Neural progenitor cell (in vitro differentiated cells): ENCODE measurements at regions not wholly inside any gene's neighbourhood (a gene's known extent, or its start where the extent isn't known, plus 50 kb on each side); places are given as distances from the start of the nearest gene placed in this dataset.

Experiments used
- EZH2 ChIP-seq: fragments of 200-600 bp; sonication (generic); IDR thresholded peaks from 2 replicates; pipeline ENCODE4 v1.6.1; 2017; ENCODE audit warnings: antibody characterized with exemption, mild to moderate bottlenecking, moderate library complexity
- EZH2phosphoT487 ChIP-seq: fragments of 200-600 bp; sonication (generic); IDR thresholded peaks from 2 replicates; pipeline ENCODE4 v1.6.1; 2017; ENCODE audit warnings: antibody characterized with exemption
- TF ChIP-seq, protein P1 (sequence below): fragments of 200-600 bp; sonication (generic); IDR thresholded peaks from 2 replicates; pipeline ENCODE4 v1.5.1; 2017; ENCODE audit warnings: antibody characterized with exemption, mild to moderate bottlenecking

DNA sequence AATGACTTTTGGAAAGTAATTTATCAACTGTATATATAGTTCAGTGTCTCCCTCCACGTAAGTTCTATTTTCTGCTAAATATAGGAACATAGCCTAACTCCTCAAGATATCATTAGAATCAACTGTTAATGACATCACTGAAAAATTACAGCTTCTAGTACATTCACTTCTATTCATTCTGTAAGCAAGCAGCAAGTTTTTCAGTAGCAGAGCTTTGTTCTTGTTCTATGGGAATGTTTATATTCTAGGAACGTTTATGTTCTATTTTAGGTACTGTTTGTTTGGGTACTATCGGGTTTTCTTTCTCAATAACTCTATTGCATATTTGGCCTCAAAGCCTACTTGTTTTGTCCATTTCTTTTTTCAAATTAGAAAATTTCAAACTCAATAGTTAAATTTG lies 525.6 kb downstream of the EPHA7 start:
- TF ChIP-seq, protein P1, sequence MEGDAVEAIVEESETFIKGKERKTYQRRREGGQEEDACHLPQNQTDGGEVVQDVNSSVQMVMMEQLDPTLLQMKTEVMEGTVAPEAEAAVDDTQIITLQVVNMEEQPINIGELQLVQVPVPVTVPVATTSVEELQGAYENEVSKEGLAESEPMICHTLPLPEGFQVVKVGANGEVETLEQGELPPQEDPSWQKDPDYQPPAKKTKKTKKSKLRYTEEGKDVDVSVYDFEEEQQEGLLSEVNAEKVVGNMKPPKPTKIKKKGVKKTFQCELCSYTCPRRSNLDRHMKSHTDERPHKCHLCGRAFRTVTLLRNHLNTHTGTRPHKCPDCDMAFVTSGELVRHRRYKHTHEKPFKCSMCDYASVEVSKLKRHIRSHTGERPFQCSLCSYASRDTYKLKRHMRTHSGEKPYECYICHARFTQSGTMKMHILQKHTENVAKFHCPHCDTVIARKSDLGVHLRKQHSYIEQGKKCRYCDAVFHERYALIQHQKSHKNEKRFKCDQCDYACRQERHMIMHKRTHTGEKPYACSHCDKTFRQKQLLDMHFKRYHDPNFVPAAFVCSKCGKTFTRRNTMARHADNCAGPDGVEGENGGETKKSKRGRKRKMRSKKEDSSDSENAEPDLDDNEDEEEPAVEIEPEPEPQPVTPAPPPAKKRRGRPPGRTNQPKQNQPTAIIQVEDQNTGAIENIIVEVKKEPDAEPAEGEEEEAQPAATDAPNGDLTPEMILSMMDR, result no peak
- TF ChIP-seq EZH2phosphoT487 (no peak), EZH2 (no peak)
